ENCODE measurements at regions not wholly inside any gene's neighbourhood (a gene's known extent, or its start where the extent isn't known, plus 50 kb on each side); places are given as distances from the start of the nearest gene placed in this dataset.
"Not testable (repeated sequence)": the region's sequence is repeated elsewhere in the genome, so short reads cannot be mapped to it uniquely, and the experiment has no call there.

DNA sequence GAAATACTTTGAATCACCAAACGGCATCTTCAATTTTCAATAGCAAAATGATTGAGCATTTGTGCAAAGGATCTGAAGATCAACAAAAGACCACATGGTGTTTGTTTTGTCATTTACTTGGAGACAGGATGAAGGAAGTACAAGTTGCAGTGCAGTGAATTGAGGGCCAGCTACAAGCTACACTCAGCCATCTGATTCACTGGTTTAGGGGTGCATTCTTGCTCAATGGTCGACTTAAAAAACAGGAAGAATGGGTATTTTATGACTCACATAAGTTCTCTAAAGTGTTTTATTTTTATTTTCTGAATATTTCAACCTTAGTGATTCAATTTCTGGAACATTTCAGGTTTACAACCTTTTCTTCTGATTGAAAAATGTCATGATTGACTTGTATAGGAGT lies 412.1 kb upstream of the ADAMTSL1 start:
- TF ChIP-seq POLR2AphosphoS5 (IDR thresholded peaks at IDR 0.05) (no peak), POLR2A (IDR thresholded peaks at IDR 0.05) (no peak)
- TF ChIP-seq, protein P1, sequence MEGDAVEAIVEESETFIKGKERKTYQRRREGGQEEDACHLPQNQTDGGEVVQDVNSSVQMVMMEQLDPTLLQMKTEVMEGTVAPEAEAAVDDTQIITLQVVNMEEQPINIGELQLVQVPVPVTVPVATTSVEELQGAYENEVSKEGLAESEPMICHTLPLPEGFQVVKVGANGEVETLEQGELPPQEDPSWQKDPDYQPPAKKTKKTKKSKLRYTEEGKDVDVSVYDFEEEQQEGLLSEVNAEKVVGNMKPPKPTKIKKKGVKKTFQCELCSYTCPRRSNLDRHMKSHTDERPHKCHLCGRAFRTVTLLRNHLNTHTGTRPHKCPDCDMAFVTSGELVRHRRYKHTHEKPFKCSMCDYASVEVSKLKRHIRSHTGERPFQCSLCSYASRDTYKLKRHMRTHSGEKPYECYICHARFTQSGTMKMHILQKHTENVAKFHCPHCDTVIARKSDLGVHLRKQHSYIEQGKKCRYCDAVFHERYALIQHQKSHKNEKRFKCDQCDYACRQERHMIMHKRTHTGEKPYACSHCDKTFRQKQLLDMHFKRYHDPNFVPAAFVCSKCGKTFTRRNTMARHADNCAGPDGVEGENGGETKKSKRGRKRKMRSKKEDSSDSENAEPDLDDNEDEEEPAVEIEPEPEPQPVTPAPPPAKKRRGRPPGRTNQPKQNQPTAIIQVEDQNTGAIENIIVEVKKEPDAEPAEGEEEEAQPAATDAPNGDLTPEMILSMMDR (IDR thresholded peaks at IDR 0.05): no peak
- Histone ChIP-seq H3K4me3 (no peak overlapping the region), H3K27ac (no peak overlapping the region), H3K27me3 (replicated peaks; ENCODE audit: insufficient read depth) (no peaks in the 10 kb centered on the region), H3K4me1 (replicated peaks) (no peaks in the 10 kb centered on the region), H3K9me3 (no peaks in the 10 kb centered on the region), H3K36me3 (no peaks in the 10 kb centered on the region)
- WGBS: 65% methylated on average over 2 of the region's 2 CpGs
- intact Hi-C loops (cut with DNase I): no loop called here
- no peak for DNase-seq (ENCODE audit: low spot score)

DNA sequence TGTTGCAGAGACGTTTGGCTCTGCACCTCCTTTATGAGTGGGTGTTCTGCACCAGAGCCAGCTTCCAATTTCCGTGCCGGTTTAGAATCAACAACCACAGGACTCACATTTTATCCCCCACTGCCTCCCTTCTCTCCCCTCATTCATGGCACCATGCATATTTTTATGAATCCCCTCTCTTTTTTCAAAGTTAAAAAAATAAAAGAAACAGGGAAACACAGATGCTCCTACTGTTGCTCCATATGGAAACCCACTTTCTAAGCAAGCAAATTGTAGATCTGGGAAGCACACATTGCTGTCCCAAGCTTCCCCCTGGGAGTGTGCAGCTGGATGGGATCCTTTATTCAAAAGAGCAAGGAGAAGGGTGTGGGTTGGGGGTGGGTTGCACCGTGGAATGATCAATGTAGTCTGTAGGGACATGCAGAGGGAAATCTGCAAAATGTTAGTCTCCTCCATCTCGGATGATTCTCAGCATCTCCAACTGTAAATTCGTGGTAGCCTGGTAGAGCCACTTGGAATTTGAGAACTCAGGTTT lies 410.0 kb upstream of the ADAMTSL1 start:
- no peak overlapping the region for H3K27ac ChIP-seq
- no peaks in the 10 kb centered on the region for H3K4me1 ChIP-seq (replicated peaks)
- TF ChIP-seq POLR2A (IDR thresholded peaks at IDR 0.05) (no peak), POLR2AphosphoS5 (IDR thresholded peaks at IDR 0.05) (no peak)
- H3K4me3 ChIP-seq: no peak overlapping the region
- intact Hi-C loops (cut with DNase I): no loop called here
- no peaks in the 10 kb centered on the region for H3K27me3 ChIP-seq (replicated peaks; ENCODE audit: insufficient read depth)
- no peaks in the 10 kb centered on the region for H3K36me3 ChIP-seq
- DNase-seq (ENCODE audit: low spot score): no peak
- WGBS: 56% methylated on average over 6 of the region's 6 CpGs
- H3K9me3 ChIP-seq: no peaks in the 10 kb centered on the region

DNA sequence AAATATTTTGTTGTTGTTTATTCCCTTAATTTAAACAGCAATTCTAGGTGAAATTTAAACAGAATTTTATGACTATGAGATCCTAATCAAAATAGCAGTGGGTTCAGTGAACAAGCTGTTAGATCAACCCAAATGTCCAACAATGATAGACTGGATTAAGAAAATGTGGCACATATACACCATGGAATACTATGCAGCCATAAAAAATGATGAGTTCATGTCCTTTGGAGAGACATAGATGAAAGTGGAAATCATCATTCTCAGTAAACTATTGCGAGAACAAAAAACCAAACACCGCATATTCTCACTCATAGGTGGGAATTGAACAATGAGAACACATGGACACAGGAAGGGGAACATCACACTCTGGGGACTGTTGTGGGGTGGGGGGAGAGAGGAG lies 407.3 kb upstream of the ADAMTSL1 start:
- H3K27ac ChIP-seq; H3K36me3 ChIP-seq; H3K9me3 ChIP-seq; H3K4me3 ChIP-seq; intact Hi-C loops (cut with DNase I); DNase-seq (ENCODE audit: low spot score); H3K4me1 ChIP-seq (replicated peaks); H3K27me3 ChIP-seq (replicated peaks; ENCODE audit: insufficient read depth): not testable (repeated sequence)
- WGBS: 95% methylated on average over 2 of the region's 2 CpGs

DNA sequence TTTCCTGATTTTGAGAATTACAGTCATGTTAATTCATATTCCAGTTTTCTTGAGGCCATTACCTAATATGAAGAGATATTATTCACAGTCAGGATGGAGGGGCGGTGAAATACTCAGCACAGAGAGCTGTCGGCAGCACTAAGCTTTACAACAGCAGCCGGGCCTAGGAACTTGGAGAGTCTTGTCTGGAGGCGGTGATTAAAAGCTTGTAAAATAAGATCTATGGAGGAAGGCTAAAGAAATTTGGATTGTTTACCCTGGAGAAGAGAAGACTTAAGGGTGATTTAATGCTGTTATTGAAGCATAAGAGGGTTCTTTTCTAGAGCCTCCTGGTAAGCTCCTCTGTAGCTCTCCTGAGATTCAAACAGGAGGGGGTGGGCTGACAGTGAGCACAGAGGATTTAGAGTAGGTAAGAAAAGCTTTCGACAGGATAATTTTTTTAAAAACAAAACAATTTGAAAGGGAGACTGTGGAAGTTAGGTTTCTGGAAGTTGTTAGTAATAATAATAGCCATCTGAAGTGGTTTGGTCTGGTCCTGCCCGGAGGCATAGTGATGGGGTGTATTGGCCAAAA lies 406.3 kb upstream of the ADAMTSL1 start:
- no peak for DNase-seq (ENCODE audit: low spot score)
- Histone ChIP-seq H3K9me3 (no peaks in the 10 kb centered on the region), H3K27me3 (replicated peaks; ENCODE audit: insufficient read depth) (no peaks in the 10 kb centered on the region), H3K4me3 (no peak overlapping the region), H3K36me3 (no peaks in the 10 kb centered on the region), H3K27ac (no peak overlapping the region), H3K4me1 (replicated peaks) (no peaks in the 10 kb centered on the region)
- 28% methylated on average over 6 of the region's 6 CpGs for WGBS
- intact Hi-C loops (cut with DNase I): no loop called here
- TF ChIP-seq POLR2AphosphoS5 (IDR thresholded peaks at IDR 0.05) (no peak), POLR2A (IDR thresholded peaks at IDR 0.05) (no peak)
- TF ChIP-seq, protein P1 (IDR thresholded peaks at IDR 0.05): no peak

DNA sequence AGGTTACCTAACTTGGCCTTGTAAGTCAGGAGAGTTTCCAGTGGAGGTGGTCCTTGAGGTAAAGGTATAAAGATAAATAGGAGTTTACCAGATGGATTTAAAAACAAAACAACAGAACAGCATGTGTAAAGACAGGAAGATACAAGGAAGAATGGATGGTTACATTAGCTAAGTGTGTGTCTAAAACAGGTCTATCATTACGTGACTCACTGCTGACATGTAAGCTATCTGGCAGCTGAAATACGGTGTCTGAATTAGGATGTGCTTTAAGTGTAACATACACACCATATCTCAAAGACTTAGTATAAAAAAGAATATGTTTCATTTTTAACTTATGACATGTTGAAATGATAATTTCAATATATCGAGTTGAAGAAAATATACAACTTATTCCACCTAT lies 405.1 kb upstream of the ADAMTSL1 start:
- no peak for TF ChIP-seq POLR2AphosphoS5 (IDR thresholded peaks at IDR 0.05)
- TF ChIP-seq POLR2A (IDR thresholded peaks at IDR 0.05): no peak
- TF ChIP-seq, protein P1 (IDR thresholded peaks at IDR 0.05): no peak
- intact Hi-C loops (cut with DNase I): no loop called here
- Histone ChIP-seq H3K4me1 (replicated peaks) (no peaks in the 10 kb centered on the region), H3K9me3 (no peaks in the 10 kb centered on the region), H3K27me3 (replicated peaks; ENCODE audit: insufficient read depth) (no peaks in the 10 kb centered on the region), H3K4me3 (no peak overlapping the region), H3K36me3 (no peaks in the 10 kb centered on the region), H3K27ac (no peak overlapping the region)
- 99% methylated on average over 3 of the region's 3 CpGs for WGBS
- no peak for DNase-seq (ENCODE audit: low spot score)

DNA sequence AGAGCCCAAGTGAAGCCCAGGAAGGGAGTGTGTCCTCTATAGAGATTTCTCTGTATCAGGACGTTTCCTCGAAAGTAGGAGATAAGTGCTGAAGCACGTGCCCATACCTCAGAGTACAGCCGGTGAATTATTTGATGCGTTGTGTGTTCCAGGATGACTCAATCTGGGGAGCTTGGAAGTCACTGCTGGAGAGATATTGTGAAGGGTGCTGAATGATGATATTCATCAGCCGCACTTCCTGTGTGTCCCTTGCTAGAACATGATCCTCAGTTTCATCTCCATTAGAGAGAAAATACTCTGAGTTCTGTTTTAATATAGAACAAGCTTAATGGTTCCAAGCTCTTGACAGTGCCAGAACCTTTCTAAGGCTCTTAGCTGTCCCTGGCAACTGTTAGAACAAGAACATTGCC lies 402.3 kb upstream of the ADAMTSL1 start:
- intact Hi-C loops (cut with DNase I): no loop called here
- Histone ChIP-seq H3K9me3 (no peaks in the 10 kb centered on the region), H3K4me1 (replicated peaks) (no peaks in the 10 kb centered on the region), H3K27ac (no peak overlapping the region), H3K36me3 (no peaks in the 10 kb centered on the region), H3K4me3 (no peak overlapping the region), H3K27me3 (replicated peaks; ENCODE audit: insufficient read depth) (no peaks in the 10 kb centered on the region)
- no peak for DNase-seq (ENCODE audit: low spot score)
- WGBS: 44% methylated on average over 6 of the region's 6 CpGs
- TF ChIP-seq POLR2AphosphoS5 (IDR thresholded peaks at IDR 0.05): no peak
- TF ChIP-seq, protein P1 (IDR thresholded peaks at IDR 0.05): no peak
- TF ChIP-seq POLR2A (IDR thresholded peaks at IDR 0.05): no peak

Data from prostate gland (tissue), 2 donors.